Eye (tissue), 1 donor: ENCODE measurements at regions not wholly inside any gene's neighbourhood (a gene's known extent, or its start where the extent isn't known, plus 50 kb on each side); places are given as distances from the start of the nearest gene placed in this dataset.
A peak's percentile ranks its signal among the peaks of the same experiment; 100 is the strongest.
"Not testable (repeated sequence)": the region's sequence is repeated elsewhere in the genome, so short reads cannot be mapped to it uniquely, and the experiment has no call there.

ENCODE experiments used
- DNase-seq: peaks from one replicate; pipeline ENCODE4 v3.0.0-alpha.2; 2015

- no peak for DNase-seq
Measured at GRCh38 chr20:57813509-57814269, 103.9 kb upstream of the PMEPA1 start.

GRCh38 chr20:57812632-57813031, 102.8 kb upstream of the PMEPA1 start:
- not testable (repeated sequence) for DNase-seq

DNA sequence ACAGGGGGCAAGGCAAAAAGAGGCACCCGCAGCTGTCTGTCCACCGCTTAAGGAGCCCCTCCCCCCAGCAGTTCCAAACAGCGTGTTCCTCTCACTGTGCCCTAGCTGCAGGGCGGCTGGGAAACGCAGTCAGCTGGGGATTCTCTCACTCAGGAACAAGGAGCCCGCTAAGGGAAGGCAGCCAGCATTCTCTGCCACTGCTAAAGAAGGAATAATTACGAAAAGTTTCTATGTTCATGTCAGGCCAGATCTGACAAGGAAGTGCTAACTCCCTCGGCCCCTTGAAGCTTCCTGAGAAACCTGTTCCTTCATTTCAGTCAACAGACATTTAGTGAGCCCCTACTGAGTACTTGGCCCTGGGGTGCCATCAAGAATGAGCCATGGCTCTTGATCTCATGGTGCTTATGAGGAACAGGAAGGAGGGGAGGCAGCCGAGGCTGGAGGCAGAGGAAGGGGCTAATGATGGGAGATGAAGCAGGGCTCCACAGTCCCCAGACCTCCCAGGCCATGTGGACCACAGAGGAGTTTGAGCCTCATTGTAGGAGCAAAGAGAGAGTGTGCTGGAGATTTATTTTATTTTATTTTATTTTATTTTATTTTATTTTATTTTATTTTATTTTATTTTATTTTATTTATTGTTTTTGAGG, 101.7 kb upstream of the PMEPA1 start:
- peak; percentile 70 for DNase-seq

DNA sequence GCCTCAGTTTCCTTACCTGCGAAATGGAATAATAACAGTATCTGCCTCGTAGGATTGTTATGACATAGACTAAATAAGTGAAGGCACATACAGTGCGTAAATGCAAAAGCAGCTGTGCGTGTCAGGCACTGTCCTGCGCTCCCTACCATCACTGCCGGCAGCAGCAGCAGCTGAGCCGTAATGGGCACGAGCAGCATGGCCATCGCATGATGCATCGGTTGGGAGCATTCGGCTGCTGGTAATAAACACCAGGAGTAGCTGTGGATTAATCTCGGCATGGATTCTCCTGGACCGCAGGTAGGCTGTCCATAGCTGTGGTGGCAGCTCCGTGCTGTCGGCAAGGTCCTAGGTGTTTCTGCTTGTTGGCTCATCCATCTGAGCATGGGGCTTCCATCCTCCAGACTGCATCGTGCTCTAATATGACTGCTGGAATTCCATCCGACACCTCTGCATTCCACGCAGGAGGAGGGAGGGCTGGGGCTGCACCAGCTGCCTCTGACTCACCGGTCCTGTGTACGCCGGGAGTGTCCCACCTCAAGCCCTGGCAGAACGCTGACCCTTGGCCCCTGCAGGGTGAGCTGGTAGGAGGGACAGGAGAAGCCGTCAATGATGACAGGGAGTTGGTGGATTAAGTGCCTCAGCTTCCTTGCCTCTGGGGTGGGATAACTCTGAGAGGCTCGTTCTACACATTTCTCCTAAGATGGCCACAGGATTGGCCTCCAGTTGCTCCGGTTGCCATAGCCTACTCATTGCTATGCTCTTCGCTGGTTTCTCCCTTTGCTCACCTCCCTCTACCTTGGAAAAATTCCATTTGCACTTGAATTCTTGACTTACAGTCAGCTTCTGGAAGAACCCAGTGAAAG, 100.9 kb upstream of the PMEPA1 start:
- no peak for DNase-seq

DNA sequence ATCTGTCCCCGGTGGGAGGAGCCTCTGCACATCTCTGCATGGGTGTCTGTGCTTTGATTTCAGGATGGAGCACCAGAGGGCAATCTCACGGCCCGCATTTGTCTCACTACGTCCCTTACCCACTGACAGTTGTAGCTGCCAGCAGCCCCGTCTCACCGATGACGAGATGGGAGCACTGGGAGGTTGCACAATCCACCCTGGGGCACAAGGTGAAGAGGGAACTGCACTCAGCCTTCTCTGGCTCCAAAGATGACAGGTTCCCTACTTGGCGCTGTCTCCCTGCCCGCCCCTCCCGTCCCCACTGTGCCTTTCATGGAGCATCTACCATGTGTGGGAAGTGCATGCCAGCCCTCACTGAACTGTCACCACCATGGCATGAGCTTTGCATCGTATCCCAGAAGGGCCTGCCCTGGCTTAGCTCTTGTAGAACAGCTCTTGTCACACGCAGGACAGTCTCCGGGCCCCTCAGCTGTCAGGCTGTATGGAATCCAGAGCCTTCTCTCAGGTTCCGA, 99.9 kb upstream of the PMEPA1 start:
- no peak for DNase-seq

GRCh38 chr20:57809149-57809548, 99.3 kb upstream of the PMEPA1 start:
- no peak for DNase-seq

- DNase-seq: no peak
Measured at GRCh38 chr20:57808264-57809070, 98.7 kb upstream of the PMEPA1 start.

- DNase-seq: peak; percentile 74
Measured at GRCh38 chr20:57807401-57808263, 97.8 kb upstream of the PMEPA1 start.

DNA sequence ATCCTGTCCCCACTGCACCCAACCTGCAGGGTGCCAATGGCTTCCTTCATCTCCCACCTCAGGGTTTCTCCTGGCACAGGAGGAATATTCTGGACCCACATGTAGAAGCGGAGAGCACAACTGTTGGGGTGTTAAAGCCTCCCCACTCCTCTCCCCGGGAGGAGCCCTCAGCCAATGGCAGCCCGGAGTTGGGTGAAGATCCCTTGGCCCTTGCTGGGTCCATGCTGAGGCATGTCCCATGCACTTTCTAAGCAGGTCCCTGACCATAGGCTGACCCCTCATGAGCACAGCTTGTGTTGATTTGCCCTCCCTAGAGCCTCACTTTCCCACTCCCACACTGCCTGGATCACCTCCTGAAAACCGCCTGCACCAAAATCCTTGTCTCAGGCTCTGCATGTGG, 97.2 kb upstream of the PMEPA1 start:
- no peak for DNase-seq

GRCh38 chr20:57806476-57806875, 96.7 kb upstream of the PMEPA1 start:
- no peak for DNase-seq

DNA sequence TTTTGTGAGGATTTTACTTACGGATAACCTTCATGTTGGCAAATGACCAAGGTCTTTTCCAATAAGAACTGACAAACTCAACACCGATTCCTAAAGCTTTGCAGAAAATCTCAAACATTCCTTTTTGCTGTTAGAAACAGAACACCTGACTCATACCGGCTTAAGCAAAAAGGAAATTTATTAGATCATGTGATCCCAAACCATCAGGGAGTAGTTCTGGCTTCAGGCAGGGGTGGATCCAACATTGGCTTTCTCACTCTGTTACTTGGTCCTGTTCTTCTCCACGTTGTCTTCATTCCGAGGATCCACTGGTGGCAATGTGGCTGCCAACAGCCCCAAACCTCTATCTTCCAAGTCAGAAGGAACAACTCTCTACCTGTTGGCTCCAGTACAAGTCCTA, 95.9 kb upstream of the PMEPA1 start:
- DNase-seq: no peak

DNA sequence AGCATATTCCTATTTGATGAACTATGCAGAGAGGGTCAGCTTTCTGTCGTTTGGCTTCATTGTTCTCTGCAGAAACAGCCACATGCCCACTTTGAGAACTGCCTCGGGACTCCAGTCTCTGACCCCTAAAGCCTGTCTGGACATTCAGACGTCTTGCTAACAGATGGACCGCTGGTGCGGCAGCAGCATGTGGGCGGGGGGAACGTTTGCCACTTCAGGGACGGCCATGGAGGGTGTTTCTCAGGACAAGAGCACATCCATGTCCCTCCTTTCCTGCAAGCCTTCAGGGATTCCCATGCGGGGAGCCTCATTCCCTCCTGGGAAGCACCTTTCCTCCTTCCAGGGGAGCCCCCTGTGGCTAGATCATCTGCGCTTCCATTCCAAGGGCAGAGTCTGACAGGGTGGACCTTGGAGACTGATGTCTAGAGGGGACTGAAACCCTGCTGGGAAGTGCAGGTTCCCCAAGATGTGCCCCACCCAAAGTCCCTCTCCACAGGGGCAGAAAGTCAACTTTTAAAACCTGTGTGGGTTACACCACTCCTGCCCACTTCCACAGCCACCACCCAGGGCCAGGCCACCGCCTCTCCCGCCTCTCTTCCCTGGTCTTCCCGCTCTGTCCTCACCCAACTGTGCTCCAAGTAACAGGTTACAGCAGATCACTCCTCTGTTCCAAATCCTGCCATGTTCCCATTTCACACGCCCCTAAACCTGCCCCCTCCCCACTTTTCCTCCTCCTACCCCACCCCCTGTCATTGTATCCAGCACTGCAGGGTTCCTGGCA, 94.8 kb upstream of the PMEPA1 start:
- peak; percentile 33 for DNase-seq

GRCh38 chr20:57803508-57804005, 93.7 kb upstream of the PMEPA1 start:
- DNase-seq: no peak

DNA sequence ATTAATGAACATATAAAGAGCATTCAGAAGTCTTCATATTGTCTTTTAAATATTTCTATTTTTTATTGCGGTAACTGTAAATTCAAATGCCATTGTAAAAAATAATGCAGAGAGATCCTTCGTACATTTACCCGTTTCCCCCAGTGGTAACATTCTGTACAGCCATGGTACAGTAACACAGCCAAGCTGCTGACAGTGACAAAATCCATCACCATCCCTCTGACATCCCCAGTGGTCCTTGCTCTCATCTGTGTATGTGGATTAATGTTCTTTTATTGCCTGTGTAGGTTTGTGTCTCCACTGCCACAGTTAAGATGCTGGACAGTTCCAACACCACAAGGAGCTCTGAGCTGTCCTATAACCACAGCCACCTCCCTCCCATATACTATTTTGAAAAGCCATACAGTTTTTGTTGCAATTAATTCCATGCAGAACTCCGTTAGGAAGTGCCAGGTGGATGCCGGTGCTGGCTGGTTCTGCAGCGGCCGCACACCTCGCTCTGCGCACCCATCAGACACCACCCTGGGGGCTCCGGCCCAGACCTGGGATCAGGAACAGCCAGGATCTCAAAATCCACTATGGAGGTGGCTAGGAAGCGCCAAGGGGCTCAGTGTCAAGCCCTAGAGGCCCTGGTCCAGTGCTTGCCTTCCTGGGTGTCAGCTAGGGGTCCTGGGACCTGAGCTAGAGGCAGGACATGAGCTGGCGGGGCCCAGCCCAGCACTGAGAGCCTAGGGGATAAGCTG, 93.1 kb upstream of the PMEPA1 start:
- no peak for DNase-seq

- no peak for DNase-seq
Measured at GRCh38 chr20:57801581-57801980, 91.8 kb upstream of the PMEPA1 start.

DNA sequence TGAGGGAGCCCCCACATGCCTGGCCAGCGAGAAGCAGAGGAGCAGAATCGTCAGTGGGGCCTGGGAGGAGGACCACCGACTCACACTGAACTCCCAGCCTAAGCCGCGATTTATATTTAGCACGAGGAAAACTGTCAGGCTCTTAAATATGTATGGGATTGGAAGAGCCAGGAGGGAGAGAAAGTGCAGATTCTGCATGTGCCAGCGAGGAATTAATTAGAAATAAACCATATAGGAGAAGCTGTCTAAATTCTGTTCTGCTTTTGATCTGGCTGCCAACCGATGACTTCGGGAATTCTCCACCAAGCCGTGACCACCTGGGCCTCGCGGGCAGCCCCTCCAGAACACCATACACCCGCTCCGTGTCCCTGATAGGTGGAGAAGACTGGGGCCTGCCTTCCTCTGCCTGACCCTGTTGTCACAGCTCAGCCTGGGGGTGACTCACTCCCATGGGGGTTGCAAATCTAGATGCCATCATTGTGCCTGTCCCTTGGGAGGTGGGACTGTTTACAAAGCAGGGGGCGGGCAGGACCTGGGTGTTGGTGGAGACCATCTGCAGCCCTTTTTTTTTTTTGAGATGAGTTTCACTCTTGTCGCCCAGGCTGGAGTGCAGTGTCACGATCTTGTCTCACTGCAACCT, 91.1 kb upstream of the PMEPA1 start:
- DNase-seq: no peak

- DNase-seq: no peak
Measured at GRCh38 chr20:57797401-57797800, 87.6 kb upstream of the PMEPA1 start.

DNA sequence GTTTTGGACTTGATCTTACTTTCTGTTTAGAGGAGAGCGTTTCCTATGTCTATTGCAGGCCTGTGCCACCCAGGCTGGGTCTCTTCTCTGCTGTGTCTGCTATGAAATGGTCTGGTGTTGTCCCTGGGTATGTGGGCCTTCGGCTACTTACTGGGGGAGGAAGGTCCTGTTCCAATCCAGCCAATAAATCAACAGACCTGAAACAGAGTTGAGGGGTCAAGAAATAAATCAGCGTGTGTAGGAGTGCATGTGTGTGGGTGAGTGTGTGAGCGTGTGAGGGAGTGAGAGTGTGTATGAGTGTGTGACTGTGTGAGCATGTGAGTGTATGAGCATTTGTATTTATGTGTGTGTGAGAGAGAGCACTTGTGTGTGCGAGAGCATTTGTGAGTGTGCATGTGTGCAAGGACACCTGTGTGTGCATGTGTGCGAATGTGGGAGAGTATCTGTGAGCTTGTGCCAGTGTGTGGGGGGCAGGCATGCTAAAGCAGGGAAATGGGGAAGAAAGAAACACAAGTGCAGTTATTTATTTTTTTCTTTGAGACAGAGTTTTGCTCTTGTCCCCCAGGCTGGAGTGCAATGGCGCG, 86.3 kb upstream of the PMEPA1 start:
- DNase-seq: no peak

GRCh38 chr20:57795342-57795697, 85.5 kb upstream of the PMEPA1 start:
- DNase-seq: no peak
